A549 (cell line): ENCODE measurements at regions not wholly inside any gene's neighbourhood (a gene's known extent, or its start where the extent isn't known, plus 50 kb on each side); places are given as distances from the start of the nearest gene placed in this dataset.
"Not testable (repeated sequence)": the region's sequence is repeated elsewhere in the genome, so short reads cannot be mapped to it uniquely, and the experiment has no call there.

Experiments used
- BHLHE40 ChIP-seq: IDR thresholded peaks from 2 replicates; pipeline ENCODE4 v1.6.1; 2012; ENCODE audit warnings: low read depth, low read length, inconsistent platforms
- EHMT2 ChIP-seq: fragments of 200-600 bp; sonication (generic); IDR thresholded peaks from 2 replicates; pipeline ENCODE4 v1.6.1; 2016; ENCODE audit warnings: antibody characterized with exemption, low read depth, mild to moderate bottlenecking, moderate library complexity
- EP300 ChIP-seq, 2 experiments: fragments of >200 bp; sonication (Bioruptor Twin); formaldehyde crosslinking; IDR thresholded peaks; 2 replicates in 1 of 2; 3 replicates in 1 of 2; pipeline ENCODE4 v1.6.1; 2016 to 2017
- JUN ChIP-seq, 2 experiments: fragments of >200 bp; sonication (Bioruptor Twin); formaldehyde crosslinking; IDR thresholded peaks; 2 replicates in 1 of 2; 3 replicates in 1 of 2; pipeline ENCODE4 v1.6.1; 2016 to 2017
- NFE2L2 ChIP-seq: fragments of 150-350 bp; conservative IDR thresholded peaks from 2 replicates; pipeline ENCODE4 v1.6.1; 2014; ENCODE audit warnings: low read length
- POLR2A ChIP-seq: IDR thresholded peaks from 2 replicates; pipeline ENCODE4 v1.6.1; 2012; ENCODE audit warnings: mild to moderate bottlenecking, low read length
- RAD21 ChIP-seq, 2 experiments: fragments of >200 bp in 1 of 2; sonication (Bioruptor Twin) in 1 of 2; formaldehyde crosslinking in 1 of 2; IDR thresholded peaks in 1 of 2; conservative IDR thresholded peaks in 1 of 2; 2 replicates in 1 of 2; 3 replicates in 1 of 2; pipeline ENCODE4 v1.6.1; 2012 to 2018; ENCODE audit warnings: inconsistent platforms in 1 of 2
- RFX5 ChIP-seq: fragments of 450-650 bp; IDR thresholded peaks from 2 replicates; pipeline ENCODE4 v1.7.1; 2014; ENCODE audit warnings: antibody characterized with exemption, mild to moderate bottlenecking, moderate library complexity
- TF ChIP-seq, protein P1 (sequence below): fragments of >200 bp; sonication (Bioruptor Twin); formaldehyde crosslinking; IDR thresholded peaks from 3 replicates; pipeline ENCODE4 v1.5.1; 2016
- TF ChIP-seq, protein P2 (sequence below): fragments of 450-650 bp; IDR thresholded peaks from 2 replicates; pipeline ENCODE4 v1.6.1; 2014; ENCODE audit warnings: antibody characterized with exemption
- TF ChIP-seq, protein P3 (sequence below): IDR thresholded peaks from 2 replicates; pipeline ENCODE4 v1.6.1; 2012

DNA sequence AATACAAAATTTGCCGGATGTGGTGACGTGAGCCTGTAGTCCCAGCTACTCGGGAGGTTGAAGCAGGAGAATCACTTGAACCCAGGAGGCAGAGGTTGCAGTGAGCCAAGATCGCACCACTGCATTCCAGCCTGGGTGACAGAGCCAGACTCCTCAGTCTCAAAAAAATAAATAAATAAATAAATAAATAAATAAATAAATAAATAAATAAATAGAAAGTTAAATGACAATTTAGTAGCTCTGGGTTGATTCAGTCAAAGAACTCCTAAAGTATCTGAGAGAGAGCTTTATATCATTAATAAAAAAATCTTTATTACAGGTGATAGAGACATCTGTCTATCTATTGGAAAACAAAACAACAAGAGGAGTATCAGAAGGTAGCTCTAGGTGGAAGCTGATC, 798.4 kb downstream of the CENPC start:
- not testable (repeated sequence) for TF ChIP-seq EP300 (IDR thresholded peaks at IDR 0.05); POLR2A; EHMT2; RFX5; JUN (IDR thresholded peaks at IDR 0.05); RAD21 (conservative IDR thresholded peaks at IDR 0.05 in 1 of 2, IDR thresholded peaks at IDR 0.05 in 1 of 2); BHLHE40; NFE2L2
- TF ChIP-seq, protein P1, sequence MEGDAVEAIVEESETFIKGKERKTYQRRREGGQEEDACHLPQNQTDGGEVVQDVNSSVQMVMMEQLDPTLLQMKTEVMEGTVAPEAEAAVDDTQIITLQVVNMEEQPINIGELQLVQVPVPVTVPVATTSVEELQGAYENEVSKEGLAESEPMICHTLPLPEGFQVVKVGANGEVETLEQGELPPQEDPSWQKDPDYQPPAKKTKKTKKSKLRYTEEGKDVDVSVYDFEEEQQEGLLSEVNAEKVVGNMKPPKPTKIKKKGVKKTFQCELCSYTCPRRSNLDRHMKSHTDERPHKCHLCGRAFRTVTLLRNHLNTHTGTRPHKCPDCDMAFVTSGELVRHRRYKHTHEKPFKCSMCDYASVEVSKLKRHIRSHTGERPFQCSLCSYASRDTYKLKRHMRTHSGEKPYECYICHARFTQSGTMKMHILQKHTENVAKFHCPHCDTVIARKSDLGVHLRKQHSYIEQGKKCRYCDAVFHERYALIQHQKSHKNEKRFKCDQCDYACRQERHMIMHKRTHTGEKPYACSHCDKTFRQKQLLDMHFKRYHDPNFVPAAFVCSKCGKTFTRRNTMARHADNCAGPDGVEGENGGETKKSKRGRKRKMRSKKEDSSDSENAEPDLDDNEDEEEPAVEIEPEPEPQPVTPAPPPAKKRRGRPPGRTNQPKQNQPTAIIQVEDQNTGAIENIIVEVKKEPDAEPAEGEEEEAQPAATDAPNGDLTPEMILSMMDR, result not testable (repeated sequence)
- TF ChIP-seq, protein P2, sequence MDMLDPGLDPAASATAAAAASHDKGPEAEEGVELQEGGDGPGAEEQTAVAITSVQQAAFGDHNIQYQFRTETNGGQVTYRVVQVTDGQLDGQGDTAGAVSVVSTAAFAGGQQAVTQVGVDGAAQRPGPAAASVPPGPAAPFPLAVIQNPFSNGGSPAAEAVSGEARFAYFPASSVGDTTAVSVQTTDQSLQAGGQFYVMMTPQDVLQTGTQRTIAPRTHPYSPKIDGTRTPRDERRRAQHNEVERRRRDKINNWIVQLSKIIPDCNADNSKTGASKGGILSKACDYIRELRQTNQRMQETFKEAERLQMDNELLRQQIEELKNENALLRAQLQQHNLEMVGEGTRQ, result not testable (repeated sequence)
- TF ChIP-seq, protein P3, sequence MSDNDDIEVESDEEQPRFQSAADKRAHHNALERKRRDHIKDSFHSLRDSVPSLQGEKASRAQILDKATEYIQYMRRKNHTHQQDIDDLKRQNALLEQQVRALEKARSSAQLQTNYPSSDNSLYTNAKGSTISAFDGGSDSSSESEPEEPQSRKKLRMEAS, result not testable (repeated sequence)
